ENCODE measurements at regions not wholly inside any gene's neighbourhood (a gene's known extent, or its start where the extent isn't known, plus 50 kb on each side); places are given as distances from the start of the nearest gene placed in this dataset.
"Not testable (repeated sequence)": the region's sequence is repeated elsewhere in the genome, so short reads cannot be mapped to it uniquely, and the experiment has no call there.

GRCh38 chr15:60265057-60265456, 132.7 kb downstream of the ANXA2 start:
- DNase-seq, result no peak

GRCh38 chr15:60272623-60273022, 125.2 kb downstream of the ANXA2 start:
- DNase-seq, result no peak

GRCh38 chr15:60275624-60276023, 122.2 kb downstream of the ANXA2 start:
- no peak for DNase-seq

GRCh38 chr15:60278879-60279278, 118.9 kb downstream of the ANXA2 start:
- no peak for DNase-seq

GRCh38 chr15:60280259-60280658, 117.5 kb downstream of the ANXA2 start:
- no peak for DNase-seq

GRCh38 chr15:60283936-60284335, 113.8 kb downstream of the ANXA2 start:
- no peak for DNase-seq

GRCh38 chr15:60295901-60296300, 101.9 kb downstream of the ANXA2 start:
- not testable (repeated sequence) for DNase-seq

- DNase-seq, result peak in 1 of 5 experiments; percentile 14
These were observed 100.7 kb downstream of the ANXA2 start for GRCh38 chr15:60297047-60297446.

Measured in T-helper 2 cell (primary cell).